ENCODE measurements at regions not wholly inside any gene's neighbourhood (a gene's known extent, or its start where the extent isn't known, plus 50 kb on each side); places are given as distances from the start of the nearest gene placed in this dataset.

DNA sequence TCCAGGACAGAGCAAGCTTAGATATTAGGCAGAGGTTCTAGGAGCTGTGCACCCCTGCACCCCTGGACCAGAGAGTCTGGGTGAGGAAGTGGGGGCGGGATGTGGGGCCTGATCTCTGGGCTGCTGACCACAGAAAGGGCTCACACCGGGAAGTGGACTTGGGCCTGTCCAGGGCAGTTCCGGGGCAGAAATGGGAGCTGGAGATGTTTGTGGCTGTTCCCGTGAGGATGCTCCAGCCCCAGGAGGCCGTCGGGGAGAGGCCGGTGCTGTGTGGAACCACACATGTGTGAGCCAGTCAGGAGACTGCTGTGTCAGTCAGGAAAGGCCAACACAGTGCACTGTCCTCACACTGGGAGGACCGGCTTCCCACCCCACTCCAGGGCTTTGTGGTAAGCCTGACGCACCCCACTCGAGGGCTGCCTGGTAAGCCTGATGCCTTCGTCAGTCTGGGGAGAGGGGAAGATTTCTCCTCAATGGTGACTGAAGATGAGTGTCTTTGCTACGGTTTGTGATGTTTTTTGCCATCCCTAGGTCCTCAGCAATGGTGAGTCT is 741.0 kb downstream of the BRD1 start:
- no peak for DNase-seq (ENCODE audit: extremely low read depth in 1 of 2, low read depth in 1 of 2)

GRCh38 chr22:49086181-49086580 is 741.5 kb downstream of the BRD1 start:
- no peak for DNase-seq (ENCODE audit: extremely low read depth in 1 of 2, low read depth in 1 of 2)

GRCh38 chr22:49084206-49084605 is 743.5 kb downstream of the BRD1 start:
- no peak for DNase-seq (ENCODE audit: extremely low read depth in 1 of 2, low read depth in 1 of 2)

- no peak for DNase-seq (ENCODE audit: extremely low read depth in 1 of 2, low read depth in 1 of 2)
Measured at GRCh38 chr22:49083607-49084006, 744.1 kb downstream of the BRD1 start.

- DNase-seq (ENCODE audit: extremely low read depth in 1 of 2, low read depth in 1 of 2) = no peak
Measured at GRCh38 chr22:49082451-49082850, 745.2 kb downstream of the BRD1 start.

DNA sequence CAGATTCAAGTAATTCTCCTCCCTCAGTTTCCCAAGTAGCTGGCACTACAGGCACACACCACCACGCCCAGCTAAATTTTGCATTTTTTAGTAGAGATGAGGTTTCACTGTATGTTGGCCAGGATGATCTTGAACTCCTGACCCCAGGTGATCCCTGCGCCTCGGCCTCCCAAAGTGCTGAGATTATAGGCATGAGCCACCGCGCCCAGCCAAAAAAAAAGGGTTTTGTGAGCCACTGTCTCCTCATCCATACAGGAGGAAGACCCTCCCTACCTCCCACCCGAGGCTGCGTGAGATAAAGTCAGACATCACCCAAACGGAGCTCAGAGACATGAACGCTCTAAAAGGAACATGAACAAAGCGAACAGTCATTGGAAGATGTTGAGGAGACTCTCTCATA is 745.7 kb downstream of the BRD1 start:
- no peak for DNase-seq (ENCODE audit: extremely low read depth in 1 of 2, low read depth in 1 of 2)

DNA sequence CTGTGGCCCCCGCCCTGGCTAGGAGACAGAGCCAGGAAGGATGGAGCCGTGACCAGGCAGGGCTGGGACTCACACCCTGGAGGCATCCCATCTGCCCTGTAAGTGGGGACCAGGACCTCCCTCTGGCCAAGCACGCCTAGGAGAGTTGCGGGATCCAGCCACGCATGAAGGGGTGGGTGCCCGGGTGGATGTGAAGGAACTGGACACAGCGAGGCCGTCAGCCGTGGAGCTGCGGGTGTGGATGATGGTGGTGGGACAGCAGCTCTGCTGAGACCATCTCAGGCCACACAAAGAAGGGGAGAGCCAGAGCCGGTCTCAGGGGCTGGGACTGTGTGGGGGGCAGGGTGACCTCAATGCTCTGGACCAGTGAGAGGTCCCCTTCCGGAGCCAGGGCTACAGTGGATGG is 746.4 kb downstream of the BRD1 start:
- DNase-seq (ENCODE audit: extremely low read depth in 1 of 2, low read depth in 1 of 2) = no peak

GRCh38 chr22:49080631-49081030 is 747.0 kb downstream of the BRD1 start:
- no peak for DNase-seq (ENCODE audit: extremely low read depth in 1 of 2, low read depth in 1 of 2)

DNA sequence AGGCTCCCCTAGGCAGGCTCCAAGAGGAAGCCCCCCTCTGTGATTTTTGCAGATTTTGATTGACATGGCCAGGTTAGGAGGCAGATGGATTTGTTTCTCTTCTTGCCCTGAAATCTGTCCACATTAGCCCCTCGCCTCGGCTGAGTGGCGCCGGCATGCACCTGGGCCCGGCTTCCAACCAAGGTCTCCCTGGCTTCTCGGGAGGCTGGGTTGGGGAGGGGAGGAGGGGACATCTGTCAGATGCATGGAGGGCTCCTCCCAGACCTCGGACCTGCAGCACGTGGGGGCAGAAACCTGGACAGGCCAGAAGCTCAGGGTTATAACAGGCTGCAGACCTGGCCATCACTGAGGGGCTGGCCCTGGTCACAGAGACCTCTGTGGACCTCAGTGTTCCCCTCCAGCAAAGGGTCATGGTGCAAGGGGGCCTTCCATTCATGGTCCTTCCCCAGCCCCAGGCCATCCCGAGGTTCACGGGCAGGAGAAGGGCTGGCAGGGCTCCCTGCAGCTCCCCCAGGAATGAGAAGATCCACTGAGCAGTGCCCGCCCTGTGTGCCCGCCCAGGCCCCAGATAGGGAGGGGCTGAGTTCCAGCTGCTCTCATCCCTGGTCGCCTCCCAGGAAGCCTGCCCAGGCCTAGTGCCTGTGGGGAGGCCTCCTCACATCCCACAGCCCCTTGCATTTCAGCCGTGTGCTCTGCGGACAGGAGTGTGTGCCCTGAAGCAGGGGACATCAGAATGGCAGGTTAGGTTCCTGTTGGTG is 747.8 kb downstream of the BRD1 start:
- no peak for DNase-seq (ENCODE audit: extremely low read depth in 1 of 2, low read depth in 1 of 2)

DNA sequence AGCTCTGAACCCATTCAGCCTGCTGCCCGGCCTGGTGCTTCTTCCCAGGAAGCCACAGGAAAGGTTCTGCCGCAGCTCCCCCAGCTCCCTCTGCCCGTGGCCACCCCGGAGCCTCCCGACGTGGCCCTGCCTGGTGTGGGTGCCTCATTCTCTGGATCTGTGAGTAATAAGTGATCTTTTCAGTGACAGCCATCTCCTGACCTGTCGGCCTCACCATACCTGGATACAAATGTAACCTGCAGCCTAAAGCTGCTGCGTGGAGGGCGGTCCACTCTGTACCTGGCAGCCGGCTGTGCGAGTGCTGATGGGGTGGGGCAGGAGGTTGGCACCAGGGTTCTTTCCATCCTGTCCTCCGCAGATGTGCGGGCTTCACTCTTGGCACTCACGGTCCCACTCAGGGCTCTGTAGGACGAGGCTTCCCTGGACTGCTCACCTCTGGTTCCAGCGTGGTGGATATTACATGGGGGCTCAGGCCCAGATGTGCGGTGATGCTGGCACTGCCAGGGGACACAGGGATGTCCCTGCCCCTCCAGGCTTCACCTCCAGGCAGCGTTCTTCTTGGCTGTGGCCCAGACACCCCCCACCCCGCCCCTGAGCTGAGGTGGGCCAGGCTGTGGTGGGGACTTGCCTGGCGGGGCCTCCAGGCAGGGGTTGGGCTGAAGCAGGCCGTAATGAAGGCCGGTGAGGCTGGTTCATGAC is 748.5 kb downstream of the BRD1 start:
- DNase-seq (ENCODE audit: extremely low read depth in 1 of 2, low read depth in 1 of 2) = no peak

GRCh38 chr22:49078076-49078710 is 749.5 kb downstream of the BRD1 start:
- no peak for DNase-seq (ENCODE audit: extremely low read depth in 1 of 2, low read depth in 1 of 2)

- DNase-seq (ENCODE audit: extremely low read depth in 1 of 2, low read depth in 1 of 2) = no peak
Measured at GRCh38 chr22:49077586-49077985, 750.1 kb downstream of the BRD1 start.

DNA sequence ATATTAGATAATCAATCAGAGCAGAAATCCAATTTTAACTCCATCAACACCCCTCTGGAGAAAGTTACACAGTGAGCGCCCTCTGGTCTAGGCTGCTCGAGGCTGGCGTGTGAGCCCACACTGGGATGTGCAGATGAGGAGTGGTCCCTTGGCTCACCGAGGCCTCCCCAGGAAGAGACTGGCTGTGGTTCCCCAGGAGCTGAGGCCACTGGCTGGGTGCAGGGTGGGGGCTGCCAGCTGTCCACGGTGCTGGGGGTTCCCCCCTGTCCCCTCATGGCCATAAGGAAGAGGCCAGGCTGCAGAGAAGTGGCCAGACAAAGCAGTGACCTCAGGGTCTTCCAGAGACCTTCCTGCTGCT is 750.7 kb downstream of the BRD1 start:
- no peak for DNase-seq (ENCODE audit: extremely low read depth in 1 of 2, low read depth in 1 of 2)

DNA sequence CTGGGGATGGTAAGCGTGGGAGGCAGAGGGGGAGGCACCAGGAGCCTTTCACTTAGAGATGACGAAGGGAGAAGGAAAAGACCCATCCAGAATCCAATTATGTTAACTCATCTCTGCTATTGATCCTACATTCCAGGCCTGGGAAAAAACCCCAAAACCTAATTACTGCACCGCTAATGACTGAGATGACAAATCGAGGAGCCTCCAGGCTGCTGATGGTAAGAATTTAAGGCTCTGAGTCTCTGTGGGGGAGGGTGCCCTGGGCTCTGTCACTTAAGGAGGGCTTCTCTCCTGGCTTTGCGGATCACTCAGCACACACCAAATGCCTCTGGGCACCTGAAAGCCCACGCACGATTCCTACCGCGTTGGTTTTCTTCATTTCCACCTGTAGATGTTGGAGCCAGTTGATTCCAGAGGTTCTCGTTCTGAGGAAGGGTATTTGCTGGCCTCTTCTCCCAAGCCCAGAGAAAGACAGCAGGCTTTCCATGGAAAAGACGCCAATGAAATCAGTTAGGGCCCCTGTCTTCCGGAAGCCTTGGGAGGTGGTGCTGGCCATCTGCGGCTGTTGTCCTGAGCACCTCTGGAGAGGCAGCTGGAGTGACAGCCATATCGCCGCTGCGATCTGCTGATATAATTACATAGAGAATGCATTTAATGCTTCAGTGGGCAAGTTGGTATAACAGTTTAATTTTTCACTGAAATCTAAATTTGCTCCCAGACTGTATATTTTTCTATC is 751.2 kb downstream of the BRD1 start:
- no peak for DNase-seq (ENCODE audit: extremely low read depth in 1 of 2, low read depth in 1 of 2)

- DNase-seq (ENCODE audit: extremely low read depth in 1 of 2, low read depth in 1 of 2) = no peak
Measured at GRCh38 chr22:49075150-49075549, 752.5 kb downstream of the BRD1 start.

DNA sequence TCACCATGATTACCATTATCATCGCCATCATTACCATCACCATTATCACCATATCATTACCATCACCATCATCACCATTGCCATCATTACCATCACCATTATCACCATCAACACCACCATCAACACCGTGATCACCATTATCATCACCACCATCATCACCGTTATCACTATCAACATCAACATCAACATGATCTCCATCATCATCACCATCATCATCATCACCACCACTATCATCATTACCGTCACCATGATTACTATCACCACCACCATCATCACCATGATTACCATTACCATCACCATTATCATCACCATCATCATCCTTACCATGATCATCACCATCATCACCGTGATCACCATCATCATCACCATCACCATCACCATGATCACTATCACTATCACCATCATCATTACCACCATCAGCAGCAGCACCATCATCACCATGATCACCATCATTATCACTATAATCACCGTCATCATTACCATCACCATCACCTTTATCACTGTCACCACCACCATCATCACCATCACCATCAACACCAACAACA is 753.7 kb downstream of the BRD1 start:
- DNase-seq (ENCODE audit: extremely low read depth in 1 of 2, low read depth in 1 of 2) = no peak

DNA sequence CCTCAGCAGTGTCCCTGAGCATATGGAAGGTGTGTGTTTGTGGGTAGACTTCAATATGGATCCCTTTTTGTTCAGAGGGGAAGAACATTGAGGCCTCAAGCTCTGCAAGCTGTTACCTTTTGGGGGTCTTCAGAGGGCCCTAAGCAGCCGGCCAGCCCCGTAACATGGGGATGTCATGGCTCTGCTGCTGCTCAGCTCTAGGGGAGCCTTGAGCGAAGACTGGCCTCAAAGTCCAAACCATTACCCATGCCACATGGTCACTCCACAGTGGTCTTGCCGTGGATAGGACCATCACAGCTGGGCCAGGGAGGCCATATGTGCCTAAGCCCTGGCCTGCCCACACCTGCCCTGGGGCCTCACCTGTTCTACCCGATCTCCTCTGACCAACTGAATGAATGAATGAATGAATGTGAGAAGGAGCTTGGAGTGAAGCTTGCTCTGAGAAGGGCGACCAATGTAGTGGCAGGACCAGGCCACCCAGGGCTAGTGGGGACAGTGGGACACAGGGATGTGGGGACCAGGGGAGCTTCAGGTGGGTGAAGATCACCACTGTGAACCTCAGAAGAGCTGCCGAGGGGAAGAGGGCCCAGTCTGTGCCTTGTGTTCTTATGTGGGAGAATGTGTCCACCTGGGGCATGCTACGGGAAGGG is 754.6 kb downstream of the BRD1 start:
- no peak for DNase-seq (ENCODE audit: extremely low read depth in 1 of 2, low read depth in 1 of 2)

DNA sequence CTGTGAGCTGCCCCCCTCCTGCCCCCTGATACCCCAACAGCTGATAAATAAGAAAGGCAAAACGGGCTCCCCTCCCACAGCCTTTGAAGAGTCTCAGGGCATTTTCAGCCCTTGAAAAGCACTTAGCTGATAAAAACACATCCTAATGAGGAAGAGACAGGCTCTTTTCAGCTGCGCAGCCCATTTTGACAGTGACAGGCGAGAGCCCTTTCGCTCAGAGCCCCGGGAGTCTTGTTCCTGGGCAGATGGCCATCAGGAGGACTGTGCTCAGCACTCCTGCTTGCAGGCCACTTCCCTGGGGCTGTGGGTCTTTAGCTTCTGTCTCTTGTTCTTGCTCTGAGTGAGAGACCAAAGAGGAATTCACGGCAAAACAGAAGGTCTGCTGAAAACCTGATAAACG is 757.2 kb downstream of the BRD1 start:
- no peak for DNase-seq (ENCODE audit: extremely low read depth in 1 of 2, low read depth in 1 of 2)

DNA sequence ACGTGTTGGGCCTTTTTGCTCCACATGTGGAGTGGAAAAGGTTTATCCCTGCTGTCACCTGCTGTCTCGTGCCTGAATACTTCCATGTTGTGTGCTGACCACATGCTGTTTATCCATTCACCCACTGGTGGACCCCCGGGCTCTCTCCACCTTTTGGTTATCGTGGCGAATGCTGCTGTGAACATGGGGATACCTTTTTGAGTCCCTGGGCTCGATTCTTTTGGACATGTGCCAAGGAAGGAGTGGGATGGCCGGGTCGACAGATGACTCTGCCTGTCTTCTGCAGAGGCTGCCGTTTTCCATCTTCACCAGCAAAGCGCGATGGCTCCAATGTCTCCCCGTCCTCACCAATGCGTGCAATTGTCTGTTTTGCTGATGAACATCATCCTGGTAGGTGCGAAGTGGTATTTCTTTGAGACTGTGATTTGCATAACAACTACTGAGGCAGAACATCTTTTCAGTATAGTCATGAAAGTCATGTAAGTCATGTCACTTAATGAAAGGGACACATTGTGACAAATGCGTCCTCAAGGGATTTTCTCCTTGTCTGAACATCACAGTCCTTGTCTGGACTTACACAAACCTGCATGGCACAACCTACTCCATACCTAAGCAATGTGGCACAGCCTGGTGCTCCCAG is 758.7 kb downstream of the BRD1 start:
- DNase-seq (ENCODE audit: extremely low read depth in 1 of 2, low read depth in 1 of 2) = no peak

GRCh38 chr22:49067504-49067903 is 760.2 kb downstream of the BRD1 start:
- DNase-seq (ENCODE audit: extremely low read depth in 1 of 2, low read depth in 1 of 2) = no peak
